Esophagus squamous epithelium (tissue), 5 donors: ENCODE measurements at regions not wholly inside any gene's neighbourhood (a gene's known extent, or its start where the extent isn't known, plus 50 kb on each side); places are given as distances from the start of the nearest gene placed in this dataset.
"Not testable (repeated sequence)": the region's sequence is repeated elsewhere in the genome, so short reads cannot be mapped to it uniquely, and the experiment has no call there.

Source experiments
- DNase-seq: peaks from one replicate; lab custom pipeline; 2025; lab: John Stamatoyannopoulos, UW
- H3K27ac ChIP-seq, 4 donors: fragments of 200-600 bp; sonication (generic); one replicate each; pipeline ENCODE4 v1.5.1; 2016 to 2019; ENCODE audit warnings: mild to moderate bottlenecking in 1 of 4
- H3K27me3 ChIP-seq, 4 donors: fragments of 200-600 bp; sonication (generic); 1 replicate in 3 of 4; 2 replicates in 1 of 4; pipeline versions ENCODE4 v1.5.1 to v1.6.0; 2017 to 2021; ENCODE audit warnings: antibody characterized with exemption in 1 of 4
- H3K36me3 ChIP-seq, 3 donors: fragments of 200-600 bp; sonication (generic); one replicate each; pipeline ENCODE4 v1.5.1; 2016 to 2019
- H3K4me1 ChIP-seq, 3 donors: fragments of 200-600 bp; sonication (generic); one replicate each; pipeline ENCODE4 v1.5.1; 2017 to 2019
- H3K4me3 ChIP-seq, 4 donors: fragments of 200-600 bp; sonication (generic); 1 replicate in 3 of 4; 2 replicates in 1 of 4; pipeline ENCODE4 v1.5.1; 2016 to 2019; ENCODE audit warnings: mild to moderate bottlenecking in 2 of 4, moderate library complexity in 1 of 4
- H3K9me3 ChIP-seq, 3 donors: fragments of 200-600 bp; sonication (generic); one replicate each; pipeline ENCODE4 v1.5.1; 2016 to 2019
- POLR2A ChIP-seq, 4 donors: fragments of 450-650 bp; IDR thresholded peaks; one replicate each; pipeline ENCODE4 v1.6.1; 2017; ENCODE audit warnings: antibody characterized with exemption in 4 of 4, mild to moderate bottlenecking in 4 of 4, moderate library complexity in 3 of 4
- WGBS, 2 donors: methylation state at CpG; one replicate each; pipeline ENCODE4 v1.1.5; 2018; 5-methylcytosine and 5-hydroxymethylcytosine counted together
- intact Hi-C: fragments of 100-400 bp; cut with DNase I; formaldehyde crosslinking; loops from one replicate; pipeline ENCODE4 v1.15.0; 2022
- TF ChIP-seq, protein P1 (sequence below), 6 experiments: fragments of 450-650 bp in 4 of 6; fragments of 200-600 bp in 2 of 6; sonication (generic) in 2 of 6; IDR thresholded peaks; one replicate each; pipeline ENCODE4 v1.5.1; 2016 to 2019; ENCODE audit warnings: antibody characterized with exemption in 6 of 6, mild to moderate bottlenecking in 4 of 6, moderate library complexity in 4 of 6
- donor health status: DM: yes; HTN: yes; CAD: no.

DNA sequence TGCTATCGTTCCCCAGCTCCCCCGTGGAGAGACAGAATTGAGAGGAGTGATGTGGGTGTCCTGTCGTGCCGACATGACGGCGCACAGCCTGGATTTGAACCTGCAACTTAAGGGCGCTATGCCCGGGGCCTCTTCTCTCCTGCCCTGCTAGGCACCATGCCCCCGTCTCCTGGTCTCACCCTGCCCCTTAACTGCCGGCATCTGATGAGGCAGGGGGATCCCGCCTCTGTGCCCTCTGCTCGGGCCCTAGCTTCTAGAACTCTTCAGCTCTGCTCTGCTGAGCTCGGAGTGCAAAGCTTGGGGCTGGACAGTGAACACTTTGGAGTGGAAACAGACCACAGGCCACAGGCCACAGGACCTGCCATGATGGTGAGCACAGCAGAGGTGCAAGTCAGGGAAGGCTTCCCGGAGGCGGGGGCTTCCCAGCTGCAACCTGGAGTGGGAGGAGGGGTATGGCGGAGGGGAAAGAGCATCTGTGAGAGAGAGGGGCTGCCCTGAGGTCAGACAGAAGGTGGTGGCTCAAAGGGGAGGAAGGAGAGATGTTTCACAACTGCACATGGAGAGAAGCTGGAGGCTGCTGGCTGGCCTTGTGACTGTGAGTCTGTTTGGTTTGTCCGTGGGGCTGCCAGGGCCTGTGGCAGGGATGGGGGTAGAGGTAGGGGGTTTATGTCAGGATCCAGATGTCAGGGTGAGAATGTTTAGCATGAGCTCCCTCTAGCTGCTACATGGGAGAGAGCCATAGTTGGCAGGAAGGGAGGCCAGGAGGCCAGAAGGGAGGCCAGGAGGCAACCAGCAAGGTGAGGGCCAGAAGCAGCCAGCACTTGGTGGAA is 107.8 kb downstream of the CRLF3 start:
- no peak overlapping the region for H3K4me3 ChIP-seq
- WGBS, 2 donors = 81 to 84% methylated on average over 11 to 13 of the region's 17 CpGs
- no peaks in the 10 kb centered on the region for H3K9me3 ChIP-seq
- no peaks in the 10 kb centered on the region for H3K36me3 ChIP-seq
- H3K27me3 ChIP-seq = no peaks in the 10 kb centered on the region
- TF ChIP-seq, protein P1, sequence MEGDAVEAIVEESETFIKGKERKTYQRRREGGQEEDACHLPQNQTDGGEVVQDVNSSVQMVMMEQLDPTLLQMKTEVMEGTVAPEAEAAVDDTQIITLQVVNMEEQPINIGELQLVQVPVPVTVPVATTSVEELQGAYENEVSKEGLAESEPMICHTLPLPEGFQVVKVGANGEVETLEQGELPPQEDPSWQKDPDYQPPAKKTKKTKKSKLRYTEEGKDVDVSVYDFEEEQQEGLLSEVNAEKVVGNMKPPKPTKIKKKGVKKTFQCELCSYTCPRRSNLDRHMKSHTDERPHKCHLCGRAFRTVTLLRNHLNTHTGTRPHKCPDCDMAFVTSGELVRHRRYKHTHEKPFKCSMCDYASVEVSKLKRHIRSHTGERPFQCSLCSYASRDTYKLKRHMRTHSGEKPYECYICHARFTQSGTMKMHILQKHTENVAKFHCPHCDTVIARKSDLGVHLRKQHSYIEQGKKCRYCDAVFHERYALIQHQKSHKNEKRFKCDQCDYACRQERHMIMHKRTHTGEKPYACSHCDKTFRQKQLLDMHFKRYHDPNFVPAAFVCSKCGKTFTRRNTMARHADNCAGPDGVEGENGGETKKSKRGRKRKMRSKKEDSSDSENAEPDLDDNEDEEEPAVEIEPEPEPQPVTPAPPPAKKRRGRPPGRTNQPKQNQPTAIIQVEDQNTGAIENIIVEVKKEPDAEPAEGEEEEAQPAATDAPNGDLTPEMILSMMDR (IDR thresholded peaks at IDR 0.05) = peak in 1 of 6 experiments; percentile 19
- no peak for TF ChIP-seq POLR2A (IDR thresholded peaks at IDR 0.05)
- no peak for DNase-seq
- peaks cover 0 to 14% (median 7%) of the 10 kb centered on the region in 3 donors for H3K4me1 ChIP-seq
- H3K27ac ChIP-seq = no peak overlapping the region
- intact Hi-C loops = no loop called here

DNA sequence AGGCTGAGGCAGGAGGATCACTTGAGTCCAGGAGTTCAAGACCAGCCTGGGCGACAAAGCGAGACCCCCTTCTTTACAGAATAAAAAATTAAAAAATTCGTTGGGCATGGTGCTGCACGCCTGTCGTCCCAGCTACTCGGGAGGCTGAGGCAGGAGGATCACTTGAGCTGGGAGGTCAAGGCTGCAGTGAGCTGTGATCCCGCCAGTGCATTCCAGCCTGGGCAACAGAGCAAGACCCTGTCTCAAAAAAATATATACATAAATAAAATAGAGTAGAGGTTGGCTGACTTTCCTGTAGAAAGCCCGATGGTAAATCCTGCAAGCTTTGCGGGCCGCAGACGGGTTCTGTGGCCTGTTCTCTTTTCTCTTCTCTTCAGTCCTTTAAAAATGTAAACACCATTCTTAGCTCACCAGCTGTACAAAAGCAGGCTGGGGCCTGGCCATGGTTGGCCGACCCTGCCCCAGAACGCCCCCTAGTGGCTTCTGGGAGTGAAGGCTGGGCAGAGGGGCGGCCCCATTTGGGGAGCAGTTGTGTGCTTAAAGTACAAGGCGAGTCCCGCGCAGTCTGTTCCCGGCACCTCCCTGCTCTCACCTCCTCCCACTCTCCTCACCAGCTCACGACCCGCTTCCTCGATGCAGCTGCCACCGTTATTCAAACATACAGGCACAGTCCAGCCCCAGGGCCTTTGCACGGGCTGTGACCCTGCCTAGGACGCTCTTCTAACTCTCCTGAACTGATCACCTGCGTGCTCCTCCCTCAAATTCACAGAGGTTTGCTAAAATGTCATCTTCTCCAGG is 109.5 kb downstream of the CRLF3 start:
- H3K27me3 ChIP-seq, H3K4me3 ChIP-seq, H3K36me3 ChIP-seq, H3K9me3 ChIP-seq, DNase-seq, intact Hi-C loops, H3K27ac ChIP-seq: not testable (repeated sequence)
- peaks cover 7 to 30% (median 16%) of the 10 kb centered on the region in 3 donors for H3K4me1 ChIP-seq
- WGBS, 2 donors = 71 to 79% methylated on average over 22 to 23 of the region's 25 CpGs
- TF ChIP-seq, protein P1 (IDR thresholded peaks at IDR 0.05) = peak; percentile 46 to 63 (median 54)

DNA sequence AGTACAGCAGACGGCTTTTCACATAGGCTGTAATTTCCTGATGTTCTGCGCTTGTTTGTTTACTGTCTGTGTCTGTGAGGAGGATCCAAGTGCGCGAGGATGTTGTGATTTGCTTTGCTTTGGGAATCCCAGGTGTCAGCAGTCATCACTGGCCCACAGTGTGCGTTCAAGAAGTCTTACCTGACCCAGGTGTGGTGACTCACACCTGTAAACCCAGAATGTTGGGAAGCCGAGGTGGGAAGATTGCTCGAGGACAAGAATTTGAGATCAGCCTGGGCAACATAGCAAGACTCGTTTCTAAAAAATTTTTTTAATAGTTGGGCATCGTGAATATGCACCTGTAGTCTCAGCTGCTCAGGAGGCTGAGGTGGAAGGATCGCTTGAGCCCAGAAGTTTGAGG is 110.7 kb downstream of the CRLF3 start:
- H3K27ac ChIP-seq, H3K36me3 ChIP-seq, H3K9me3 ChIP-seq, DNase-seq, H3K27me3 ChIP-seq, H3K4me3 ChIP-seq, intact Hi-C loops: not testable (repeated sequence)
- WGBS, 2 donors = 55 to 68% methylated on average over 6 to 10 of the region's 10 CpGs
- H3K4me1 ChIP-seq = peaks cover 7 to 35% (median 13%) of the 10 kb centered on the region in 3 donors

DNA sequence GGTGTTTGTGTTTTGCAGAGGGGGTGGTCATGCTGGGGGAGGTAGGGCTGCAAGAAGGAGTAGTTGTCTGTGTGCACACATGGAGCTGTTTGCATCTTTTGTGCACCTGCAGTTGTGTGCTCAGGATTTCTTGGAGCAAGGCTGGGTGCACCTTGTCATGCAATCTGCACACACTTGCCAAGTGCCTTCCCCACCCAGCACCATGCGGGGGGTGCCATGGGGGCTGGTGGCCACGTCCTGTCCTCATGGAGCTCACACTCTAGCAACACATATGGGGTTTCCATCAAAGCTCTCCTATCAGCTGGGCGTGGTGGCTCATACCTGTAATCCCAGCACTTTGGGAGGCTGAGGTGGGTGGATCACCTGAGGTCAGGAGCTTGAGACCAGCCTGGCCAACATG is 111.6 kb downstream of the CRLF3 start:
- H3K27ac ChIP-seq, H3K36me3 ChIP-seq, H3K27me3 ChIP-seq, H3K4me3 ChIP-seq, H3K9me3 ChIP-seq, intact Hi-C loops, DNase-seq: not testable (repeated sequence)
- H3K4me1 ChIP-seq = peaks cover 7 to 38% (median 13%) of the 10 kb centered on the region in 3 donors
- WGBS, 2 donors = 90% methylated on average over 2 of the region's 3 CpGs; no CpG with 5 or more reads in 1 of the 2 donors

DNA sequence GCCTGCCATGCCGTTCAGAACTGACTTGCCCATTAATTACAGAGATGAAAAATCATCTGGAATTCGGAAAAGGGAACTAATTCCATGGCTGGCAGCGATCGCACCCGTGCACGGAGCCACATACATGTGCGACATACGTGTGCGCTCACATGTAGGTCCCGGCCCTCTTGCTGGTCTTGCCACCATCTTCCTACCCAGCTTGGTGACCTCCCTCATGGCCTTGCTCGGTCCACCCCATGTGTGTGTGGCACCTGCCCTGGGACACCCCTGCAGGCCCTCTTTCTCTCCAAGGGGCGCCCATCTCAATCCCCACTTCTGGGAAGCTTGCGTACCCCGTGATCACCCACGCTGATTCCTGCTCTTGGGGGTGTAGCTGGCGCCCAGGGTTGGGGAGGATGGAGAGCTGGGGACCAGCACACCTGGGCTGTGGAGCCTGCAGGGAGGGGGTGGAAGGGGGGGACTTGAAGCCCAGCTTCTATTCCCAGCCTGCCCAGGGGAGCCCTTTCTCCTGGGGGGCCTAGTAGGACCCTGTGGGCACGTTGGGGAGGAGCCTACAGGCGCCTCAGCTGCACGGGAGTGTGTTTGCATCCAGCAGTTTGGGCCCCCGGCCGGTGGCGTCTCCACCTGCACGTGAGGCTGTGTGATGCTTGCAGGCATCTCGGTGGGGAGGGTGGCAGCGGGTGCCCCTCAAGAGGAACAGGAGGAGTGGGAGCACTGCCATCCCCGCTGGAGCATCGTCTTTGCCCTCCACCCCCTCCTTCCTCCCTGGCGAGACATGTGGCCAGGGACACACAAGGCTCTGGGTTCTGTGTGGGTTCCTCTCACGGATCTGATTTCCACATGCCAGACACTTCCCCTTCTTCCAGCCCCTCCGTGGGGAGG is 112.6 kb downstream of the CRLF3 start:
- DNase-seq, intact Hi-C loops, H3K4me3 ChIP-seq, H3K9me3 ChIP-seq, H3K36me3 ChIP-seq, H3K27ac ChIP-seq: not testable (repeated sequence)
- WGBS, 2 donors = 72 to 83% methylated on average over 16 to 18 of the region's 30 CpGs
- Histone ChIP-seq H3K4me1 (peaks cover 7 to 48% (median 13%) of the 10 kb centered on the region in 3 donors), H3K27me3 (peaks cover 0 to 11% (median 0%) of the 10 kb centered on the region in 4 donors)

DNA sequence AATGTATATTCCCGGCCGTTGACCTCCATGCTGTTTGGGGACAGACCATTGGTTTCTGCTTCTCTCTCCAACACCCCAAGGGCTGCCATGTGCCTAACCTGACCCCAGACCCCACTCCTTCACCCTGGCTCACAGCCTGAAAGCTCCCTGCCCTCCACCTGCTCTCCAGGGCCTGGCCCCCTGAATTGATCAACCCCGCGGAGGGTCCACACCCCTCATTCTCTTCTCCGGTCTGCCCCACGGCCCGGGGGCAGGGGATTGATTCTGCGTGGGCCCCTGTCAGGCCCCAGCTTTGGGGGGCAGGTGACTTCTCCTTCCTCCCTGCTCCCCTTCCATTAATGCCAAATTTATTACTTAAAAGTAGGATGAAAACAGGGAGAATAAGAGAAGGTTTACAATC is 113.3 kb downstream of the CRLF3 start:
- WGBS, 2 donors = 73 to 77% methylated on average over 6 of the region's 8 CpGs
- DNase-seq, intact Hi-C loops, H3K9me3 ChIP-seq, H3K36me3 ChIP-seq: not testable (repeated sequence)
- Histone ChIP-seq H3K4me1 (peaks cover 10 to 55% (median 15%) of the 10 kb centered on the region in 3 donors), H3K27me3 (peaks cover 0 to 18% (median 0%) of the 10 kb centered on the region in 4 donors), H3K27ac (peak overlapping the region in 2 of 4 donors; percentile 68 to 86), H3K4me3 (peak overlapping the region in 3 of 4 donors; percentile 65 to 96 (median 88))

DNA sequence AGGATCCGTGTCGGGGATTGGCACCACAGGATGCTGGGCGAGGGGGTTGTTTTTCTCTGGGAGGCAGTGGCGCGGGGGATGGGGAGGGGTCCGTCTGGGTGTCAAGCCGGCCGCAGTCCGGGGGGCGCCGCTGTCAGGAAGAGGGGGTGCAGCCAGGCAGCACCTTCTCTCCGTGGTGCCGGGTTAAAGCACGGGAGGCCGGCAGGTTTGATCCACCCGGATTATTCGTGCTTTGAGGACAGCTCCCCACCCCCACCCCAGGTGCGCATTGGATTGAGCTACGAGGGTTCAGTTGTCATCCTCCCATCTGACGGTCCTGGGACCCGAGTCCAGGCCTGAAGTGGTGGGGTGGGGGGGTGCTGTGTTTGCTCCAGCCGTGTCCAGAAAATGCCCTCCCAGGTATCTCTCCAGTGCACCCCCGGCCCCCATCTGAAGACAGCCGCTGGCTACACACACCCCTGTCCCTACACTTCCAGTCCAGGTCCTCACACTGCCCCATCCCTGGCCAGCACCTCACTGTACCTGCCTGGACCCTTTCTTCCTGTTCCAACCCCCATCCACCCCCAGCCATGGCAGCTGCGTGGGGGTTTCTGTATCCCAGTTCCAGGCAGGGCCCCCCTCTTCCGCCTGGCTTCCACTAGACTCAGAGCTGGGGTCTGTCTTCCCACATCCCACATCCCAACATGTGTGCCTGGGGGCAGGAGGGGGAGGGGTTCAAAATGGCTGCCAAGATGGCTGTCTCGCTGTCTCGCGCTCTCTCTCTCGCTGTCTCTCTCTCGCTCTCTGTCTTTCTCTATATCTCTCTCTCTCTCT is 114.0 kb downstream of the CRLF3 start:
- Histone ChIP-seq H3K4me1 (peaks cover 13 to 62% (median 22%) of the 10 kb centered on the region in 3 donors), H3K27ac (peak overlapping the region; percentile 49 to 86 (median 70)), H3K27me3 (peaks cover 0 to 25% (median 0%) of the 10 kb centered on the region in 4 donors), H3K4me3 (peak overlapping the region; percentile 65 to 96 (median 81))
- intact Hi-C loops, H3K9me3 ChIP-seq, H3K36me3 ChIP-seq, DNase-seq: not testable (repeated sequence)
- 52 to 69% methylated on average over 8 to 9 of the region's 31 CpGs for WGBS, 2 donors

DNA sequence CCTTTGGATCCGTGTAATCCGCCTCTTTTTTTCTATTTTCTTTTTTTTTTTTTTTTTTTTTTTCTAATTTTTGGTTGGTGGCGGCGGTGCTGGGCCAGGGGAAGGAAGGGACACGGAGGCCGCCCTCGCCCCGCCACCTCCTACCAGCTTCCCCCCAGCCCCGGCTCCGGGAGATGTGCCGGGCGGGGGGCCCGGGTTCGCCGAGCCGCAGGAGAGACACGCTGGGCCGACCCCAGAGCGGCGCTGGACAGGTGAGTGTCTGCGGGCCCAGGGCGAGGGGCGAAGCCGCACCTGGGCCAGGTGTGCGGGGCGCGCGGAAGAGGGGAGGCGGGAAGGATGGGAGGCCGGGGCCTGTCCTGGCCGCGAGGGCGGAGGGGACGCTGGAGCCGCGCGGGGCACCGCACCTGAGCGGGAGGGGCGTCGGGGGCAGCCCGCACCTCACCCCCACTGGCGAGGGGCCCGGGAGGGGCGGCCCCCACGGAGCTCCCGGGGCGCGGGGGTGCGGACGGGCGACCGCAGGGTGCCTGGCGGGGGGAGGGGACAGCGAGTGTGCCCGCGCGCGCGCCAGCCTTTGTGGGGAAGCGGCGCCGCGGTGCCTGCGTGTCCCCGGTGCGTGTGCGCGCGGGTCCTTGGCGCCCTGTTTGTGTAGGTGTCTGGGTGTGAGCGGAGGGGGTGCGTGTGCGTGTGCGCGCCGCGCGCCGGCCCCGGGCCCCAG is 114.8 kb downstream of the CRLF3 start:
- Histone ChIP-seq H3K4me1 (peaks cover 13 to 60% (median 22%) of the 10 kb centered on the region in 3 donors), H3K27ac (peak overlapping the region; percentile 49 to 86 (median 70)), H3K27me3 (peaks cover 0 to 33% (median 0%) of the 10 kb centered on the region in 4 donors), H3K4me3 (peak overlapping the region; percentile 65 to 96 (median 81))
- no CpG with 5 or more reads among the region's 81 CpGs for WGBS, 2 donors
- DNase-seq, H3K9me3 ChIP-seq, H3K36me3 ChIP-seq, intact Hi-C loops: not testable (repeated sequence)
